Ovary (tissue), 3 donors: ENCODE measurements at regions not wholly inside any gene's neighbourhood (a gene's known extent, or its start where the extent isn't known, plus 50 kb on each side); places are given as distances from the start of the nearest gene placed in this dataset.

Source experiments
- CTCF ChIP-seq, 3 donors: fragments of 450-650 bp in 2 of 3; fragments of 200-600 bp in 1 of 3; IDR thresholded peaks; one replicate each; pipeline versions ENCODE4 v1.5.1 to v1.8.0; 2016 to 2022; ENCODE audit warnings: antibody characterized with exemption in 3 of 3, mild to moderate bottlenecking in 1 of 3
- POLR2A ChIP-seq: fragments of 450-650 bp; IDR thresholded peaks from one replicate; pipeline ENCODE4 v1.6.1; 2017; ENCODE audit warnings: antibody characterized with exemption, mild to moderate bottlenecking, moderate library complexity
- donor health status: DM: no; HTN: no; CAD: no.

- TF ChIP-seq POLR2A, result no peak
- no peak for TF ChIP-seq CTCF (IDR thresholded peaks at IDR 0.05)
Measured at GRCh38 chr2:217444932-217445331, 557.9 kb downstream of the TNS1 start.
